HCT116 (cell line): ENCODE measurements at regions not wholly inside any gene's neighbourhood (a gene's known extent, or its start where the extent isn't known, plus 50 kb on each side); places are given as distances from the start of the nearest gene placed in this dataset.

Source experiments
- ATAC-seq: fragments of 200-7000 bp; cut with Tn5 transposase; 2 replicates; pipeline ENCODE4 v1.9.1; 2020; ENCODE audit warnings: mild to moderate bottlenecking, moderate library complexity
- BruUV-seq: library from RNA; stranded (reverse); fragments of 400-500 nt; replicated peaks from 2 replicates; lab custom pipeline; 2021; lab: Mats Ljungman, UMichigan
- CTCF ChIA-PET: fragments of 300-600 bp; sonication (Branson Sonifier 250); formaldehyde crosslinking; loops from one replicate; lab custom pipeline; 2021; ENCODE audit warnings: antibody characterized with exemption; lab: Charles Lee
- POLR2A ChIA-PET: fragments of 300-600, 350-600 bp; sonication (Branson Sonifier 250); formaldehyde crosslinking; loops from one replicate; lab custom pipeline; 2021; ENCODE audit warnings: antibody characterized with exemption; lab: Charles Lee
- RAD21 ChIA-PET, 2 experiments: fragments of 300-600 bp; sonication (Branson Sonifier 250); formaldehyde crosslinking; loops; one replicate each; lab custom pipeline; 2023; ENCODE audit warnings: low total read pairs in 2 of 2; ENCODE audit not compliant: uncharacterized antibody in 2 of 2, unreplicated experiment in 2 of 2, low non-redundant PET in 1 of 2; lab: Charles Lee
- DNase-seq: peaks from one replicate; pipeline ENCODE4 v3.0.0-alpha.2; 2010; ENCODE audit warnings: low read depth, low spot score
- H2AFZ ChIP-seq: fragments of 200-600 bp; shearing (Covaris generic), sonication (generic); 2 replicates; pipeline ENCODE4 v1.6.1; 2017; ENCODE audit warnings: low read depth, mixed run types, mixed read lengths, antibody characterized with exemption, low read length; ENCODE audit not compliant: poor library complexity, severe bottlenecking
- H3K27ac ChIP-seq: 2 replicates; pipeline ENCODE4 v1.5.1; 2012; ENCODE audit warnings: low read depth, low read length
- H3K27me3 ChIP-seq: fragments of 200-600 bp; sonication (generic); 2 replicates; pipeline ENCODE4 v1.6.1; 2016; ENCODE audit warnings: mixed run types, low read length, mixed read lengths; ENCODE audit not compliant: insufficient read depth
- H3K36me3 ChIP-seq, 2 experiments: fragments of 200-500 bp in 1 of 2; fragments of 200-600 bp in 1 of 2; sonication (Bioruptor generic) in 1 of 2; sonication (generic) in 1 of 2; 2 replicates each; pipeline versions ENCODE4 v1.5.1 to v1.6.1; 2014 to 2016; ENCODE audit warnings: low read length in 2 of 2, inconsistent platforms in 1 of 2, mixed read lengths in 1 of 2, mixed run types in 1 of 2; ENCODE audit not compliant: insufficient read depth in 2 of 2, control insufficient read depth in 1 of 2
- H3K4me1 ChIP-seq, 2 experiments: fragments of 200-600 bp in 1 of 2; sonication (generic) in 1 of 2; 2 replicates each; pipeline versions ENCODE4 v1.5.1 to v1.6.1; 2012 to 2017; ENCODE audit warnings: low read length in 2 of 2, inconsistent platforms in 1 of 2, mild to moderate bottlenecking in 1 of 2, mixed read lengths in 1 of 2, mixed run types in 1 of 2, moderate library complexity in 1 of 2; ENCODE audit not compliant: insufficient read depth in 2 of 2, control insufficient read depth in 1 of 2
- H3K4me2 ChIP-seq: fragments of 200-600 bp; sonication (generic); 2 replicates; pipeline ENCODE4 v1.6.1; 2017; ENCODE audit warnings: mixed run types, low read length, mixed read lengths
- H3K4me3 ChIP-seq, 2 experiments: fragments of 200-600 bp in 1 of 2; sonication (generic) in 1 of 2; replicated peaks in 1 of 2; 2 replicates each; pipeline ENCODE4 v1.5.1; 2011 to 2016; ENCODE audit warnings: low read length in 2 of 2, control low read depth in 1 of 2, low read depth in 1 of 2, mild to moderate bottlenecking in 1 of 2, mixed read lengths in 1 of 2, mixed run types in 1 of 2
- H3K79me2 ChIP-seq: fragments of 200-600 bp; sonication (generic); 2 replicates; pipeline ENCODE4 v1.6.1; 2017; ENCODE audit warnings: mild to moderate bottlenecking, mixed run types, low read length, moderate library complexity, mixed read lengths; ENCODE audit not compliant: insufficient read depth
- H3K9ac ChIP-seq: fragments of 200-600 bp; sonication (generic); 2 replicates; pipeline ENCODE4 v1.6.1; 2016; ENCODE audit warnings: low read length, mixed read lengths
- H3K9me2 ChIP-seq: fragments of 200-600 bp; sonication (generic), shearing (Covaris generic); 2 replicates; pipeline ENCODE4 v1.6.1; 2017; ENCODE audit warnings: mixed run types, mild to moderate bottlenecking, moderate library complexity; ENCODE audit not compliant: insufficient read depth
- H3K9me3 ChIP-seq, 2 experiments: fragments of 200-500 bp in 1 of 2; fragments of 200-600 bp in 1 of 2; sonication (Bioruptor generic) in 1 of 2; sonication (generic) in 1 of 2; 2 replicates each; pipeline ENCODE4 v1.6.1; 2014 to 2017; ENCODE audit warnings: low read length in 2 of 2, mixed read lengths in 2 of 2, inconsistent platforms in 1 of 2, low read depth in 1 of 2, mild to moderate bottlenecking in 1 of 2, mixed run types in 1 of 2, moderate library complexity in 1 of 2; ENCODE audit not compliant: control insufficient read depth in 1 of 2, insufficient read depth in 1 of 2
- H4K20me1 ChIP-seq: fragments of 200-600 bp; sonication (generic), shearing (Covaris generic); 2 replicates; pipeline ENCODE4 v1.6.1; 2017; ENCODE audit warnings: mixed run types, mild to moderate bottlenecking, moderate library complexity; ENCODE audit not compliant: insufficient read depth
- CBX3 ChIP-seq: IDR thresholded peaks from 2 replicates; pipeline ENCODE4 v1.6.1; 2012; ENCODE audit warnings: low read depth
- CEBPB ChIP-seq: IDR thresholded peaks from 2 replicates; pipeline ENCODE4 v1.6.1; 2012; ENCODE audit warnings: low read depth
- EGR1 ChIP-seq: IDR thresholded peaks from 2 replicates; pipeline ENCODE4 v1.6.1; 2012; ENCODE audit warnings: low read depth
- ELF1 ChIP-seq: IDR thresholded peaks from 2 replicates; pipeline ENCODE4 v1.6.1; 2012; ENCODE audit warnings: low read depth, borderline replicate concordance
- EZH2phosphoT487 ChIP-seq: fragments of 200-600 bp; IDR thresholded peaks from 2 replicates; pipeline ENCODE4 v1.6.1; 2018; ENCODE audit warnings: antibody characterized with exemption, borderline replicate concordance
- FOSL1 ChIP-seq: IDR thresholded peaks from 2 replicates; pipeline ENCODE4 v1.6.1; 2012; ENCODE audit warnings: low read depth
- JUND ChIP-seq: IDR thresholded peaks from 2 replicates; pipeline ENCODE4 v1.6.1; 2012
- POLR2A ChIP-seq: IDR thresholded peaks from 2 replicates; pipeline ENCODE4 v1.7.0; 2011; ENCODE audit warnings: borderline replicate concordance; ENCODE audit not compliant: insufficient read depth, insufficient read length; ENCODE audit errors: extremely low read depth
- POLR2AphosphoS5 ChIP-seq: IDR thresholded peaks from 2 replicates; pipeline ENCODE4 v1.6.1; 2011; ENCODE audit warnings: mild to moderate bottlenecking, low read depth, low read length, moderate library complexity
- SIN3A ChIP-seq: IDR thresholded peaks from 2 replicates; pipeline ENCODE4 v1.6.1; 2012; ENCODE audit warnings: low read depth
- SP1 ChIP-seq: IDR thresholded peaks from 2 replicates; pipeline ENCODE4 v1.6.1; 2012; ENCODE audit warnings: low read depth
- SRF ChIP-seq: IDR thresholded peaks from 2 replicates; pipeline ENCODE4 v1.6.1; 2012; ENCODE audit warnings: low read depth
- YY1 ChIP-seq: IDR thresholded peaks from 2 replicates; pipeline ENCODE4 v1.6.1; 2011; ENCODE audit warnings: low read length, low read depth, moderate library complexity, mild to moderate bottlenecking; ENCODE audit not compliant: insufficient replicate concordance; ENCODE audit errors: extremely low read depth
- ZFX ChIP-seq: fragments of 450-650 bp; IDR thresholded peaks from 2 replicates; pipeline ENCODE4 v1.6.1; 2017
- ZNF274 ChIP-seq: fragments of 200-500 bp; sonication (Bioruptor generic); IDR thresholded peaks from 2 replicates; pipeline ENCODE4 v1.6.1; 2014; ENCODE audit warnings: mild to moderate bottlenecking, low read depth, low read length, inconsistent platforms
- intact Hi-C: fragments of 100-400 bp; cut with micrococcal nuclease; formaldehyde crosslinking; loops from 2 replicates; pipeline ENCODE4 v1.10.0; 2022
- TF ChIP-seq, protein P1 (sequence below): IDR thresholded peaks from 2 replicates; pipeline ENCODE4 v1.6.1; 2012
- TF ChIP-seq, protein P2 (sequence below): IDR thresholded peaks from 2 replicates; pipeline ENCODE4 v1.6.1; 2012; ENCODE audit warnings: low read depth
- TF ChIP-seq, protein P3 (sequence below), 3 experiments: fragments of 200-600 bp in 1 of 3; sonication (generic) in 1 of 3; IDR thresholded peaks in 2 of 3; conservative IDR thresholded peaks in 1 of 3; 2 replicates each; pipeline ENCODE4 v1.5.1; 2012 to 2017; ENCODE audit warnings: low read depth in 2 of 3, low read length in 2 of 3, antibody characterized with exemption in 1 of 3, borderline replicate concordance in 1 of 3, control low read depth in 1 of 3, mild to moderate bottlenecking in 1 of 3, mixed read lengths in 1 of 3, mixed run types in 1 of 3, moderate library complexity in 1 of 3; ENCODE audit not compliant: insufficient read depth in 1 of 3

DNA sequence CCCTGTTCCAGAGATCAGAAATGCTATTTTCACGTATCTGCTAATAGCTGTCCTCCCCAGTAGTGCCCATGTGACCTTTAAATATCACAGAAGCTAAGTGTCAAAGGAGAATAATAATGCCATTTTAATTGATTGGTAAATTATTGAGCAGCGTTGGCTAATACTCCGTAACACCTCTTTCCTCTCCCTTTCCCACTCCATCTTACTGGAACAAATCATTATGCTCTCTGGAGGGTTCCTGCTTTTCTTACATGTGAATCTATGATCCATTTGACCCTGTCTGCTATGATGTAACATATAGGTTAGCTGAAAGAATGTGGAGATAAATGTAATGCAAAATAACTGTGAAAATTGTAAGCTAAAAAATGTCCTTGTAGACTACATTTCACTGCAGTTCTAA, 383.6 kb upstream of the GYPC start:
- intact Hi-C loops: no loop called here
- TF ChIP-seq POLR2A (no peak), POLR2AphosphoS5 (no peak), ELF1 (no peak), SIN3A (no peak), SRF (no peak), FOSL1 (no peak), EGR1 (no peak), CBX3 (no peak), JUND (no peak), ZNF274 (no peak), CEBPB (no peak), ZFX (no peak), EZH2phosphoT487 (no peak), YY1 (no peak), SP1 (no peak)
- TF ChIP-seq, protein P1, sequence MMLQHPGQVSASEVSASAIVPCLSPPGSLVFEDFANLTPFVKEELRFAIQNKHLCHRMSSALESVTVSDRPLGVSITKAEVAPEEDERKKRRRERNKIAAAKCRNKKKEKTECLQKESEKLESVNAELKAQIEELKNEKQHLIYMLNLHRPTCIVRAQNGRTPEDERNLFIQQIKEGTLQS: no peak
- TF ChIP-seq, protein P2, sequence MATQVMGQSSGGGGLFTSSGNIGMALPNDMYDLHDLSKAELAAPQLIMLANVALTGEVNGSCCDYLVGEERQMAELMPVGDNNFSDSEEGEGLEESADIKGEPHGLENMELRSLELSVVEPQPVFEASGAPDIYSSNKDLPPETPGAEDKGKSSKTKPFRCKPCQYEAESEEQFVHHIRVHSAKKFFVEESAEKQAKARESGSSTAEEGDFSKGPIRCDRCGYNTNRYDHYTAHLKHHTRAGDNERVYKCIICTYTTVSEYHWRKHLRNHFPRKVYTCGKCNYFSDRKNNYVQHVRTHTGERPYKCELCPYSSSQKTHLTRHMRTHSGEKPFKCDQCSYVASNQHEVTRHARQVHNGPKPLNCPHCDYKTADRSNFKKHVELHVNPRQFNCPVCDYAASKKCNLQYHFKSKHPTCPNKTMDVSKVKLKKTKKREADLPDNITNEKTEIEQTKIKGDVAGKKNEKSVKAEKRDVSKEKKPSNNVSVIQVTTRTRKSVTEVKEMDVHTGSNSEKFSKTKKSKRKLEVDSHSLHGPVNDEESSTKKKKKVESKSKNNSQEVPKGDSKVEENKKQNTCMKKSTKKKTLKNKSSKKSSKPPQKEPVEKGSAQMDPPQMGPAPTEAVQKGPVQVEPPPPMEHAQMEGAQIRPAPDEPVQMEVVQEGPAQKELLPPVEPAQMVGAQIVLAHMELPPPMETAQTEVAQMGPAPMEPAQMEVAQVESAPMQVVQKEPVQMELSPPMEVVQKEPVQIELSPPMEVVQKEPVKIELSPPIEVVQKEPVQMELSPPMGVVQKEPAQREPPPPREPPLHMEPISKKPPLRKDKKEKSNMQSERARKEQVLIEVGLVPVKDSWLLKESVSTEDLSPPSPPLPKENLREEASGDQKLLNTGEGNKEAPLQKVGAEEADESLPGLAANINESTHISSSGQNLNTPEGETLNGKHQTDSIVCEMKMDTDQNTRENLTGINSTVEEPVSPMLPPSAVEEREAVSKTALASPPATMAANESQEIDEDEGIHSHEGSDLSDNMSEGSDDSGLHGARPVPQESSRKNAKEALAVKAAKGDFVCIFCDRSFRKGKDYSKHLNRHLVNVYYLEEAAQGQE: no peak
- TF ChIP-seq, protein P3, sequence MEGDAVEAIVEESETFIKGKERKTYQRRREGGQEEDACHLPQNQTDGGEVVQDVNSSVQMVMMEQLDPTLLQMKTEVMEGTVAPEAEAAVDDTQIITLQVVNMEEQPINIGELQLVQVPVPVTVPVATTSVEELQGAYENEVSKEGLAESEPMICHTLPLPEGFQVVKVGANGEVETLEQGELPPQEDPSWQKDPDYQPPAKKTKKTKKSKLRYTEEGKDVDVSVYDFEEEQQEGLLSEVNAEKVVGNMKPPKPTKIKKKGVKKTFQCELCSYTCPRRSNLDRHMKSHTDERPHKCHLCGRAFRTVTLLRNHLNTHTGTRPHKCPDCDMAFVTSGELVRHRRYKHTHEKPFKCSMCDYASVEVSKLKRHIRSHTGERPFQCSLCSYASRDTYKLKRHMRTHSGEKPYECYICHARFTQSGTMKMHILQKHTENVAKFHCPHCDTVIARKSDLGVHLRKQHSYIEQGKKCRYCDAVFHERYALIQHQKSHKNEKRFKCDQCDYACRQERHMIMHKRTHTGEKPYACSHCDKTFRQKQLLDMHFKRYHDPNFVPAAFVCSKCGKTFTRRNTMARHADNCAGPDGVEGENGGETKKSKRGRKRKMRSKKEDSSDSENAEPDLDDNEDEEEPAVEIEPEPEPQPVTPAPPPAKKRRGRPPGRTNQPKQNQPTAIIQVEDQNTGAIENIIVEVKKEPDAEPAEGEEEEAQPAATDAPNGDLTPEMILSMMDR (IDR thresholded peaks at IDR 0.05 in 2 of 3, conservative IDR thresholded peaks at IDR 0.05 in 1 of 3; ENCODE audit: borderline replicate concordance in 1 of 3, insufficient read depth in 1 of 3, low read depth in 2 of 3, low read length in 2 of 3): no peak
- TF ChIP-seq, all 23 proteins: peak for 0
- ATAC-seq (no peak), DNase-seq (no peak)
- Histone ChIP-seq H3K36me3 (no peaks in the 10 kb centered on the region), H3K4me2 (no peak overlapping the region), H3K4me3 (no peak overlapping the region), H3K4me1 (no peaks in the 10 kb centered on the region), H3K27ac (no peak overlapping the region), H3K9me2 (no peaks in the 10 kb centered on the region), H3K9ac (no peak overlapping the region), H2AFZ (no peak overlapping the region), H3K27me3 (no peaks in the 10 kb centered on the region), H3K9me3 (peaks cover 16 to 18% of the 10 kb centered on the region in 2 experiments; a peak in 3 of 4 replicates), H4K20me1 (no peaks in the 10 kb centered on the region), H3K79me2 (no peaks in the 10 kb centered on the region)
- CTCF ChIA-PET: no interaction called here
- POLR2A ChIA-PET: no interaction called here
- BruUV-seq: no TSS peak
- RAD21 ChIA-PET: no interaction called here
